GM12891 (cell line): ENCODE measurements at regions not wholly inside any gene's neighbourhood (a gene's known extent, or its start where the extent isn't known, plus 50 kb on each side); places are given as distances from the start of the nearest gene placed in this dataset.

Source experiments
- PAX5 ChIP-seq: IDR thresholded peaks from 2 replicates; pipeline ENCODE4 v1.6.1; 2011; ENCODE audit warnings: low read length, moderate library complexity, mild to moderate bottlenecking; ENCODE audit not compliant: insufficient read depth, severe bottlenecking
- POLR2A ChIP-seq: IDR thresholded peaks from 2 replicates; pipeline ENCODE4 v1.6.1; 2011; ENCODE audit warnings: low read depth, low read length, control low read depth
- POLR2AphosphoS5 ChIP-seq: IDR thresholded peaks from 2 replicates; pipeline ENCODE4 v1.6.1; 2011; ENCODE audit warnings: low read depth, low read length, control low read depth
- POU2F2 ChIP-seq: IDR thresholded peaks from 2 replicates; pipeline ENCODE4 v1.6.1; 2011; ENCODE audit warnings: low read depth, mild to moderate bottlenecking, control low read depth, low read length, moderate library complexity
- SPI1 ChIP-seq: IDR thresholded peaks from 2 replicates; pipeline ENCODE4 v1.6.1; 2011; ENCODE audit warnings: low read depth, low read length, control low read depth
- TAF1 ChIP-seq: IDR thresholded peaks from 2 replicates; pipeline ENCODE4 v1.6.1; 2011; ENCODE audit warnings: low read depth, low read length, control low read depth

- no peak for TF ChIP-seq POLR2A
- TF ChIP-seq TAF1: no peak
- TF ChIP-seq POLR2AphosphoS5: no peak
- no peak for TF ChIP-seq PAX5
- TF ChIP-seq SPI1: no peak
- no peak for TF ChIP-seq POU2F2
Measured at GRCh38 chr14:55964821-55965220, 153.4 kb upstream of the PELI2 start.
